ENCODE measurements at regions not wholly inside any gene's neighbourhood (a gene's known extent, or its start where the extent isn't known, plus 50 kb on each side); places are given as distances from the start of the nearest gene placed in this dataset.
"Not testable (repeated sequence)": the region's sequence is repeated elsewhere in the genome, so short reads cannot be mapped to it uniquely, and the experiment has no call there.

GRCh38 chr22:44566911-44567310, 68.9 kb upstream of the RTL6 start:
- DNase-seq, result no peak
- no peak overlapping the region for H3K4me3 Mint-ChIP-seq

DNA sequence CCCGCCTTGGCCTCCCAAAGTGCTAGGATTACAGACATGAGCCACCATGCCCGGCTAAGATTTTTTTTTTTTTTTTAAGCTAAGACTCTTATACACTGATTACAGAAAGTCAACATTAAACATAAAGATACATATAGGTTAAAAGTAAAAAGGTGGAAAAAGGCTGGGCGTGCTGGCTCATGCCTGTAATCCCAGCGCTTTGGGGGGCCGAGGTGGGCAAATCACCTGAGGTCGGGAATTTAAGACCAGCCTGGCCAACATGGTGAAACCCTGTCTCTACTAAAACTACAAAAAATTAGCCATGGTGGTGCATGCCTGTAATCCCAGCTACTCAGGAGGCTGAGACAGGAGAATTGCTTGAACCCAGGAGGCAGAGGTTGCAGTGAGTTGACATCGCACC, 64.6 kb upstream of the RTL6 start:
- H3K9me3 Mint-ChIP-seq; H3K36me3 Mint-ChIP-seq; H3K27ac Mint-ChIP-seq; DNase-seq; H3K4me3 Mint-ChIP-seq; H3K4me1 Mint-ChIP-seq; ATAC-seq (replicated peaks): not testable (repeated sequence)
- H3K27me3 Mint-ChIP-seq, result peaks cover 26 to 31% of the 10 kb centered on the region in 2 donors

More at GRCh38 chr22:44566911-44567310, 68.9 kb upstream of the RTL6 start:
- no peak for ATAC-seq (replicated peaks)
- peaks cover 0 to 4% of the 10 kb centered on the region in 2 donors for H3K36me3 Mint-ChIP-seq
- H3K9me3 Mint-ChIP-seq, result peaks cover 5 to 7% of the 10 kb centered on the region in 2 donors
- peaks cover 33 to 34% of the 10 kb centered on the region in 2 donors for H3K27me3 Mint-ChIP-seq
- H3K4me1 Mint-ChIP-seq, result no peaks in the 10 kb centered on the region
- no peak overlapping the region for H3K27ac Mint-ChIP-seq

DNA sequence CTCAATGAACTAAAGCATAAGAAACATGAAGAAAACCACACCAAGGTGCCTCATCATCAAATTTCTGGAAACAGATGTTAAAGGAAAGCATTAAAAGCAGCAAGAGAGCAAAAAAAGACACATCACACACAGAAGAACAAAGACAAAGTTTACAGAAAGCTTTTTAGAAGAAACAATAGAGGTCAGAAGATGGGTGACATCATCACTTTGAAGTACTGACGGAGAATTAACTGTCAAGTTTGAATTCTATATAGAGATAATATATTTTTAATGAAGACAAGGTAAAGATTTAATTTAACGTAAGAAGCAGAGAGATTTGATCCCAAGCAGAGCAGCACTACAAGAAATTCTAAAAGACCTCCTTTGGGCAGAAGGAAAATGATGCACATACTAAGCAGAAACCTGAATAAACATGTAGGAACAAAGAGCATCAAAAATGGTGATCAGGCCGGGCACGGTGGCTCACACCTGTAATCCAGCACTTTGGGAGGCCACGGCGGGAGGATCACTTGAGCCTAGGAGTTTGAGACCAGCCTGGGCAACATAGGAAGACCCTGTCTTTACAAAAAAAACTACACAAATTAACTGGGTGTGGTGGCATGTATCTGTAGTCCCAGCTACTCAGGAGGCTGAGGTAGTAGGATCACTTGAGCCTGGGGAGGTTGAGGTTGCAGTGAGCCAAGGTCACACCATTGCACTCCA, 63.3 kb upstream of the RTL6 start:
- Mint-ChIP-seq H3K27me3 (peaks cover 28 to 41% of the 10 kb centered on the region in 2 donors), H3K4me3 (no peak overlapping the region), H3K27ac (no peak overlapping the region), H3K9me3 (peaks cover 8 to 9% of the 10 kb centered on the region in 2 donors), H3K36me3 (peaks cover 0 to 4% of the 10 kb centered on the region in 2 donors), H3K4me1 (no peaks in the 10 kb centered on the region)
- DNase-seq (no peak), ATAC-seq (replicated peaks) (no peak)

- not testable (repeated sequence) for ATAC-seq (replicated peaks); H3K4me1 Mint-ChIP-seq; H3K27ac Mint-ChIP-seq; DNase-seq; H3K9me3 Mint-ChIP-seq; H3K36me3 Mint-ChIP-seq; H3K4me3 Mint-ChIP-seq
- H3K27me3 Mint-ChIP-seq, result peaks cover 32 to 49% of the 10 kb centered on the region in 2 donors
Observed at GRCh38 chr22:44558671-44559070, 60.6 kb upstream of the RTL6 start.

- not testable (repeated sequence) for H3K4me1 Mint-ChIP-seq; H3K4me3 Mint-ChIP-seq; DNase-seq; ATAC-seq (replicated peaks); H3K9me3 Mint-ChIP-seq; H3K27ac Mint-ChIP-seq; H3K36me3 Mint-ChIP-seq
- H3K27me3 Mint-ChIP-seq, result peaks cover 32 to 49% of the 10 kb centered on the region in 2 donors
Observed at GRCh38 chr22:44557872-44558271, 59.8 kb upstream of the RTL6 start.

GRCh38 chr22:44557064-44557748, 59.2 kb upstream of the RTL6 start:
- Mint-ChIP-seq H3K36me3 (no peaks in the 10 kb centered on the region), H3K9me3 (peaks cover 2 to 4% of the 10 kb centered on the region in 2 donors), H3K27me3 (peaks cover 32 to 49% of the 10 kb centered on the region in 2 donors), H3K27ac (no peak overlapping the region), H3K4me1 (no peaks in the 10 kb centered on the region), H3K4me3 (no peak overlapping the region)
- DNase-seq (no peak), ATAC-seq (replicated peaks) (no peak)

- H3K4me3 Mint-ChIP-seq, result no peak overlapping the region
- no peaks in the 10 kb centered on the region for H3K36me3 Mint-ChIP-seq
- ATAC-seq (replicated peaks) (no peak), DNase-seq (no peak)
- H3K9me3 Mint-ChIP-seq, result peaks cover 0 to 4% of the 10 kb centered on the region in 2 donors
- no peak overlapping the region for H3K27ac Mint-ChIP-seq
- peaks cover 29 to 36% of the 10 kb centered on the region in 2 donors for H3K27me3 Mint-ChIP-seq
- peaks cover 0 to 6% of the 10 kb centered on the region in 2 donors for H3K4me1 Mint-ChIP-seq
Observed at GRCh38 chr22:44555597-44555996, 57.6 kb upstream of the RTL6 start.

DNA sequence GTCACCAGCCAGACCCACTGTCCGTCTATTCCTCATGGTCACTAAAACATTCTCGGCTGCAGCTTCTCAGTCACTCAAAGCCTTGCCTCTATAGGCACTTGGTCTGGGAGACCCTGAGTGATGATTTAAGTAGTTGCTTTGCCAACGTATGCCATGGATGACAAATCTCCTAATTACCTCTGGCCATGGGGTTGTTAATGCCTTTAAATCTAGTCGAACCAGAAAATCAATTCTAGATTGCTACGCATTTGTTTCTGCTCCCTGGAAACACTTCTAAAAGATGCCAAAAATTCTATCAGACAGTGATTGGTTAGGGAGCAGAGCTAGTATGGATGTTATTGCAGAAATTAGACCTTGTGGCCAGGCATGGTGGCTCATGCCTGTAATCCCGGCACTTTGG, 57.0 kb upstream of the RTL6 start:
- no peaks in the 10 kb centered on the region for H3K36me3 Mint-ChIP-seq
- no peak overlapping the region for H3K4me3 Mint-ChIP-seq
- H3K27ac Mint-ChIP-seq, result no peak overlapping the region
- H3K4me1 Mint-ChIP-seq, result peaks cover 0 to 6% of the 10 kb centered on the region in 2 donors
- peaks cover 28 to 36% of the 10 kb centered on the region in 2 donors for H3K27me3 Mint-ChIP-seq
- no peak for ATAC-seq (replicated peaks)
- no peak for DNase-seq
- peaks cover 0 to 4% of the 10 kb centered on the region in 2 donors for H3K9me3 Mint-ChIP-seq

DNA sequence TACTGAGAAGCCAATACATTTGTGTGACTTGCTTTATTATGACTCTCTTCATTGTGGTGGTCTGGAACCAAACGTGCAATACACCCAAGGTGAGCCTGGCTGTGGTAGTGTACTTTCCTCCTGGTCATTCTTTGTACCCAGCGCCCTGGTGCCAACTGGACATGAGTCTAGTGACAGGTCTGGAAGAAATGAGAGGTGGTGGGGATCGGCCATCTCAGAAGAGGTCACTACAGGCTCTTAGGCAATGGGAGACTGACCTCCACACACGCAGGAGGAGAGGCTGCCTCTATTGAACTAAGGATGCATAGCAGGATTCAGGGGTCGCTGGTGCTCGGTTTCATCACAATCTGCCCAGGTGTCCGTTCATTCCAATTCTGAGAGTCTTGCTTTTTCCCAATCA, 56.4 kb upstream of the RTL6 start:
- H3K36me3 Mint-ChIP-seq, result no peaks in the 10 kb centered on the region
- ATAC-seq (replicated peaks), result no peak
- H3K4me3 Mint-ChIP-seq, result no peak overlapping the region
- no peak overlapping the region for H3K27ac Mint-ChIP-seq
- DNase-seq, result no peak
- no peaks in the 10 kb centered on the region for H3K9me3 Mint-ChIP-seq
- H3K4me1 Mint-ChIP-seq, result peaks cover 0 to 6% of the 10 kb centered on the region in 2 donors
- H3K27me3 Mint-ChIP-seq, result peaks cover 23 to 30% of the 10 kb centered on the region in 2 donors

GRCh38 chr22:44550711-44551491, 52.9 kb upstream of the RTL6 start:
- H3K27me3 Mint-ChIP-seq, result peaks cover 19 to 25% of the 10 kb centered on the region in 2 donors
- no peaks in the 10 kb centered on the region for H3K9me3 Mint-ChIP-seq
- no peaks in the 10 kb centered on the region for H3K36me3 Mint-ChIP-seq
- H3K27ac Mint-ChIP-seq, result peak overlapping the region; percentile 1
- H3K4me1 Mint-ChIP-seq, result peaks cover 0 to 6% of the 10 kb centered on the region in 2 donors
- peak; percentile 8 for DNase-seq
- peak; percentile 77 to 81 for ATAC-seq (replicated peaks)
- H3K4me3 Mint-ChIP-seq, result peak overlapping the region in 1 of 2 donors; percentile 15

DNA sequence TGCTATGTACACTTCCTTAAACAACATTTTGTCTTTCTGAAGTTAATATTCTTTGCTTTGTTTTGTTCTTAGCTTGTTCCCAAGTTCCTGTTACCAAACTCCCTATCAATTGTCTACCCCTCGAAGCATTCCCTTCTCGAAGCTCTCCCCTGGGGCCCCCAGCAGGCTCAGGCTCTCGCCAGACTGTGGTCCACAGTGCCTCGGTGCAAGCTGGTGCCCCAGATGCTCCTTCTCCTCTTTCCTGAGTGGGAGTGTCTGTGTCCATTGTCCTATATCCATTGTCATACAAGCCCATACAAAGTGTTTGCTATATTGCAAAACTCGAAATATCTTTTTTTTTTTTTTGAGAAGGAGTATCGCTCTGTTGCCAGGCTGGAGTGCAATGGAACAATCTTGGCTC, 51.7 kb upstream of the RTL6 start:
- H3K27ac Mint-ChIP-seq, result no peak overlapping the region

GRCh38 chr22:44548981-44549380, 50.9 kb upstream of the RTL6 start:
- no peak overlapping the region for H3K27ac Mint-ChIP-seq
- ATAC-seq (replicated peaks), result no peak
- no peak overlapping the region for H3K4me3 Mint-ChIP-seq

More for the DNA sequence above, 51.7 kb upstream of the RTL6 start:
- Mint-ChIP-seq H3K9me3 (no peaks in the 10 kb centered on the region), H3K27me3 (peaks cover 19 to 20% of the 10 kb centered on the region in 2 donors), H3K36me3 (no peaks in the 10 kb centered on the region), H3K4me3 (no peak overlapping the region), H3K4me1 (peaks cover 0 to 6% of the 10 kb centered on the region in 2 donors)
- ATAC-seq (replicated peaks), result no peak
- no peak for DNase-seq

More at GRCh38 chr22:44548981-44549380, 50.9 kb upstream of the RTL6 start:
- Mint-ChIP-seq H3K27me3 (peaks cover 24 to 27% of the 10 kb centered on the region in 2 donors), H3K36me3 (no peaks in the 10 kb centered on the region), H3K9me3 (no peaks in the 10 kb centered on the region), H3K4me1 (peaks cover 0 to 6% of the 10 kb centered on the region in 2 donors)
- no peak for DNase-seq
